GM21360 (cell line): ENCODE measurements at regions not wholly inside any gene's neighbourhood (a gene's known extent, or its start where the extent isn't known, plus 50 kb on each side); places are given as distances from the start of the nearest gene placed in this dataset.
"Not testable (repeated sequence)": the region's sequence is repeated elsewhere in the genome, so short reads cannot be mapped to it uniquely, and the experiment has no call there.

ENCODE experiments used
- ATAC-seq: cut with Tn5 transposase; IDR thresholded peaks from one replicate; pipeline ENCODE4 v1.9.1; 2021; ENCODE audit warnings: mild to moderate bottlenecking, moderate library complexity; ENCODE audit not compliant: unreplicated experiment

GRCh38 chr10:8656261-8656660, 601.8 kb downstream of the GATA3 start:
- no peak for ATAC-seq

DNA sequence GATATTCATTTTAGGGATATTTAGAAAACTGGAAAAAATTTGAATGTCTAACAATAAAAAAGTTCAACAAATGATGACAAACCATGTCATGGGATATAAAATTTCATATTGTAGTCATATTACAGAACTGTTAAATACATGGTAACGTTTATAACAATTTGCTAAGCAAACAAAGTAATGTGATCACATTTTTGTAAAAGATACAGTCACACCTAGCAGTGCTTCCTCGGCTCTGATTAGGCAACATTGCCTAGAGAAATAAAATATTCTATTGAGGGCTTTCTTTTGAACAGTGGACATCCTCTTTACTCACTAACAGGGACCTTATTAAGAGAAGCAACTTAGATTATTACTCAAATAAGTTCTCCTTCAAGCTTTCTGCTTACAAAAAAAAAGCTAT, 605.5 kb downstream of the GATA3 start:
- ATAC-seq = no peak

- no peak for ATAC-seq
Measured at GRCh38 chr10:8661886-8662285, 607.4 kb downstream of the GATA3 start.

DNA sequence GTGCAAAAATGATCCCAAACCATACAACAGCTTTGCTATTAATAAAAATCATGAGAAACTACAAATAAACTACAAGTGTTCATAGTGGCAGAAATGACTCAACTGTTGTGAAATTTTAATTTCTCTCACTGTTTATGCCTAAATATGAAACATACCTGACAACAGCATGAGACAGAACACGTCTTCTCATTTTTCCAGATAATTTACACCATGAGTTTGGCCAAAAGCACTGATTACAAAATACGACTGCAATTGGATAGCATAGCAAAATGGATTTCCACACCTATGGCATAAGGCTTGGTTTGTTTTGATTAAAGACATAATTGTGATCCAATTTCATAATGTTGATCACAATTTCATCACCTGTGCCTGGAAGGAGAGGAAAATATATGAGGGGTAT, 608.6 kb downstream of the GATA3 start:
- ATAC-seq = no peak

DNA sequence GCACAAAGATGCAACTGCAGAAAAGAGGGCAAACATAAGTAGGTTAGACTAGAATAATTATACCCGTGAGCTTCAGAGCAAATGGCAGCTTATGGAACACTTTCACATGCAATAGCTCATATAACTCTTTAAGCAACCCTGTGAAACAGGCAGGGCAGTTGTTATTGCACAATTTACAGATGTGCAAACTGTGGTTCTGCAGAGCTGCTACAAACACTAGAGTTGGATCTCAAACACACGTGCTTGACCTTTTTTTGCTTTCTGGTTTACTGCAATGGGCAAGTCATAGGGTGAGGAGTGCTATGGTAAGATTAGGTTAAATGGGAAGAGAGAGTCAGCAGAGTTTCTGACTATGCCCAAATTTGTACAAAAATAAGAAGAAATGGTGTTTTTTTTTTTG, 610.8 kb downstream of the GATA3 start:
- no peak for ATAC-seq

DNA sequence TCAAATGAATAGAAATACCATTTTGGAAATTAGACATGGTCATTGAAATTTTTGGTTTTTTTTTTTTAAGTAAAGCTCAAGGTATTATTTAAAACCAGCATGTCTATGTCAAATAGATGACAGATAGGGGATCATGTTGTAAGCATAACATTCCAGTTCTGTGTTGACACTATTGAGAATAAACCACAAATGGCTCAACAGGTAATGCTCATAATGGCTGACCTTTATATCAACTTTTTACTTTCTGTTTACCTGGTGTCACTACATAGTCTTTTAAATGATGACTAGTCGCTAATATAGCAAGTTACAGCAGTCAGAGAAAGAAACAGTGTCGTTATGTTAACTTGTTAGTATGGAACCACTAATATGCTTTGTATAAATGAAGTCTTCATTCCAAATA, 616.0 kb downstream of the GATA3 start:
- no peak for ATAC-seq

DNA sequence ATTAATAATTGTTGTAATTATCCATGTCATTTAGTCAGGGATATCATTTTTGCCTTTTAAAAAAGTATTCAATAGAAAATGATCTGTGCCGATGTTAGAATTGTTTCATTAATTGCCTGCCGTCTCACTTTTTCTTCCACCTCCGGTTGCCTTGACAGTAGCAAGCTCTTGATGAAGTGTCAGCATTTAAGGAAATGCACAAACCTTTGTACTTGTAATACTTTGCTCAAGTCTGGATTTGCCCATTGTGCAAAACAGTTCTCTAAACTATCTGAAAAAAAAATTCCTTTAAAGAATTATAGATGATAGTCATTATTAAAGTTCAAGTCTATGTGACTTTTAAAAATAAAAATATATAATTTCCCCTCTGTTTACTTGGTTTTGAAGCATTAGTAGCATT, 619.7 kb downstream of the GATA3 start:
- ATAC-seq = no peak

GRCh38 chr10:8677642-8678041, 623.2 kb downstream of the GATA3 start:
- no peak for ATAC-seq

DNA sequence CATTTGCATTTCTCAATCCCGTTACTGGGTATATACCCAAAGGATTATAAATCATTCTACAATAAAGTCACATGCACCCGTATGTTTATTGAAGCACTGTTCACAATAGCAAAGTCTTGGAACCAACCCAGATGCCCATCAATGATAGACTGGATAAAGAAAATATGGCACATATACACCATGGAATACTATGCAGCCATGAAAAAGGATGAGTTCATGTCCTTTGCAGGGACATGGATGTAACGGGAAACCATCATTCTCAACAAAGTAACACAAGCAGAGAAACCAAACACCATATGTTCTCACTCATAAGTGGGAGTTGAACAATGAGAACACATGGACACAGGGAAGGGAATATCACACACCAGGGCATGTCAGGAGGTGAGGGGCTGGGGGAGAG, 630.4 kb downstream of the GATA3 start:
- not testable (repeated sequence) for ATAC-seq

DNA sequence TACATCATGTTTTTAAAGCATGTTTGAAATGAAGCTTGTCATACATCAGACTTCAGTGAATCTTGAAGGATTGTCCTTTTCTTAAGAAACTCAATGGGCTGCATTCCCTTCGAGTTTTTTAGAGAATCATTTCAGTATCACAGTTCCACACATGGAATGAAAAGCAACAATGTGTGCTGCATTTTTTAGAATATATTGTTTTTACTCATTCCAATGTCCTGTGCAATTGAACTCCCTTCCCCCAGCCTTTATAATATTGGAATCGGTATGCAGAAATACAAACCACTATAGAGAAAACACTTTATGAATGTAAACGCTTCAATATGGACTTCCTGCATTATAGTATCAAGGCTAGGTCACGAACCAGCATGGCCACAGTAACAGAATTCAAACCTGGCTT, 634.4 kb downstream of the GATA3 start:
- ATAC-seq = no peak

- no peak for ATAC-seq
Measured at GRCh38 chr10:8691498-8692017, 637.1 kb downstream of the GATA3 start.

DNA sequence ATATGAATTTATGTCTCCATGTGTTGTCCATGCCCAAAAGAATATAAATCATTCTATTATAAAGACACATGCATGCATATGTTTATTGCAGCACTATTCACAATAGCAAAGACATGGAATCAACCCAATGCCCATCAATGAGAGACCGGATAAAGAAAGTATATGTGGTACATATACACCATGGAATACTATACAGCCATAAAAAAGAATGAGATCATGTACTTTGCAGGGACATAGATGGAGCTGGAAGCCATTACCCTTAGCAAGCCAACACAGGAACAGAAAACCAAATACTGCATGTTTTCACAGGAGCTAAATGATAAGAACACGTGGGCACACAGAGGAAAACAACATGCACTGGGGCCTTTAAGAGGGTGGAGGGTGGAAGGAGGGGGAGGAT, 639.1 kb downstream of the GATA3 start:
- not testable (repeated sequence) for ATAC-seq

- no peak for ATAC-seq
Measured at GRCh38 chr10:8696746-8697145, 642.3 kb downstream of the GATA3 start.

DNA sequence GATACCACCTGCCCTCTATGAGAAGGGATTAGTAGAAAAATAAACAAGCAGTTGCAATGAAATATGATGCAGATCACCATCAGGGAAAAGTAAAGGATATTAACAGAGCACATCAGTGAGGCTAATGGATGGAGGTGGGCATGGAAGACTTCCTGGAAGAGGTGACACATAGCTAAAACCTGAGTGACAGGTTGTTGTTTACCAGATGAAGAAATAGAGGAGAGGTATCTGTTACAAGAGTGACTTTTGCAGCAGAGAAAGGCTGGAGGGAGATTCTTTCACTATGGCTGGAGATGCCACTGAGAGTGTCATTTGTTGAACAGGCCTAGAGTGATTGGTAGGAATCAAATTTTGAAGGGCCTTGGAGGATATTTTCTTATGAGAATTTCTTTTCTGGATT, 646.2 kb downstream of the GATA3 start:
- no peak for ATAC-seq

GRCh38 chr10:8702181-8702580, 647.7 kb downstream of the GATA3 start:
- no peak for ATAC-seq

GRCh38 chr10:8705415-8705814, 650.9 kb downstream of the GATA3 start:
- ATAC-seq = no peak

- no peak for ATAC-seq
Measured at GRCh38 chr10:8712656-8713055, 658.2 kb downstream of the GATA3 start.

DNA sequence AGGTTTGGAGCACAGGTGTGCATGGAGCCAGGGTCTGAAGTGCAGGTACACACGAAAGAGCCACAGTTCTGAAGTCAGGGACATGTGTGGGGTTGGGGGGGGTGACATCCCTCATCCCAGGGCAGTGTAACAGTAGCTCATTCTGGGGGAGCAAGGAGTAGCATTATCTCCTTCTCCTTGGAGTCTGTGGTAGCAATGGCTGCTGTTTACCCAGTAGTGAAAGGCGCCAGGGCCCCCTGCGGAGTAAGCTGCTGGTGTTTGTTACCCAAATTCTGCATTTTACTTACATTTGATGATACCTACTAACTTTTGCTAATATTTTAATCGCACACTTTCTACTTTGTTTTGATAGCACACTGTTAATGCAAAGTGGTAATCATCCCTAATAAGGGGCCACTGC, 665.5 kb downstream of the GATA3 start:
- ATAC-seq = no peak

- no peak for ATAC-seq
Measured at GRCh38 chr10:8721650-8722049, 667.2 kb downstream of the GATA3 start.

- no peak for ATAC-seq
Measured at GRCh38 chr10:8722835-8723234, 668.3 kb downstream of the GATA3 start.

GRCh38 chr10:8725343-8725742, 670.9 kb downstream of the GATA3 start:
- ATAC-seq = no peak

- ATAC-seq = no peak
Measured at GRCh38 chr10:8726084-8726778, 671.7 kb downstream of the GATA3 start.

DNA sequence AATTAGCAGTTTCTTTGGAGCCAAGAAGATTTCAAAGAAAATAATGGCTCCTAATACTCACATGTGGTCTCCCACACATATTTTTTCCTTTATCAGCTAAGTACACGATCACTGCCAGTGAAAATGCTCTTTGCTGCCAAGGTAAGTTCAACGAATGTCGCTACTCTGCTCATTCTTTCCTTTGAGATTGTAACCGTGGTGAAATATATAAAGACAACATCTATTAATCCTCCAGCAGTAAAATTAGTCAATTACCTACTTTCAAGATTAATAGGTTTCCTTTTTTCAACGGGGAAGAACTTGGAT, 672.2 kb downstream of the GATA3 start:
- ATAC-seq = no peak
